HG03575 (cell line): ENCODE measurements at regions not wholly inside any gene's neighbourhood (a gene's known extent, or its start where the extent isn't known, plus 50 kb on each side); places are given as distances from the start of the nearest gene placed in this dataset.
"Not testable (repeated sequence)": the region's sequence is repeated elsewhere in the genome, so short reads cannot be mapped to it uniquely, and the experiment has no call there.

Experiments used
- ATAC-seq: cut with Tn5 transposase; IDR thresholded peaks from one replicate; pipeline ENCODE4 v1.9.1; 2021; ENCODE audit not compliant: unreplicated experiment, insufficient number of reproducible peaks, low FRiP score; ENCODE audit errors: extremely low read depth

- no peak for ATAC-seq
These were observed 407.4 kb upstream of the NR3C2 start for GRCh38 chr4:148849581-148849980.

- ATAC-seq, result no peak
These were observed 405.5 kb upstream of the NR3C2 start for GRCh38 chr4:148847544-148848255.

- ATAC-seq, result no peak
These were observed 403.4 kb upstream of the NR3C2 start for GRCh38 chr4:148845609-148846008.

GRCh38 chr4:148843625-148844024 is 401.4 kb upstream of the NR3C2 start:
- ATAC-seq, result no peak

- ATAC-seq, result no peak
These were observed 400.6 kb upstream of the NR3C2 start for GRCh38 chr4:148842843-148843242.

GRCh38 chr4:148837571-148837970 is 395.4 kb upstream of the NR3C2 start:
- not testable (repeated sequence) for ATAC-seq

- no peak for ATAC-seq
These were observed 392.8 kb upstream of the NR3C2 start for GRCh38 chr4:148834804-148835631.

GRCh38 chr4:148831945-148832344 is 389.7 kb upstream of the NR3C2 start:
- ATAC-seq, result no peak

GRCh38 chr4:148828291-148828690 is 386.1 kb upstream of the NR3C2 start:
- ATAC-seq, result no peak

- no peak for ATAC-seq
These were observed 385.6 kb upstream of the NR3C2 start for GRCh38 chr4:148827781-148828180.

GRCh38 chr4:148823419-148823769 is 381.2 kb upstream of the NR3C2 start:
- ATAC-seq, result no peak

- no peak for ATAC-seq
These were observed 380.6 kb upstream of the NR3C2 start for GRCh38 chr4:148822572-148823418.

- ATAC-seq, result no peak
These were observed 371.8 kb upstream of the NR3C2 start for GRCh38 chr4:148814030-148814429.

GRCh38 chr4:148813289-148813688 is 371.1 kb upstream of the NR3C2 start:
- no peak for ATAC-seq

GRCh38 chr4:148812101-148812500 is 369.9 kb upstream of the NR3C2 start:
- no peak for ATAC-seq

- no peak for ATAC-seq
These were observed 368.2 kb upstream of the NR3C2 start for GRCh38 chr4:148810461-148810860.

GRCh38 chr4:148808416-148808815 is 366.2 kb upstream of the NR3C2 start:
- ATAC-seq, result no peak

GRCh38 chr4:148800940-148801339 is 358.7 kb upstream of the NR3C2 start:
- no peak for ATAC-seq

- no peak for ATAC-seq
These were observed 358.2 kb upstream of the NR3C2 start for GRCh38 chr4:148800336-148800885.
